Activated CD4-positive, CD25-positive, alpha-beta regulatory T cell treated with anti-CD3 and anti-CD28 coated beads, Interleukin-2, amount 50 U/mL, for 24 hours (primary cell): ENCODE measurements at regions not wholly inside any gene's neighbourhood (a gene's known extent, or its start where the extent isn't known, plus 50 kb on each side); places are given as distances from the start of the nearest gene placed in this dataset.
A peak's percentile ranks its signal among the peaks of the same experiment; 100 is the strongest.

Experiments
- ATAC-seq, 2 donors: fragments of 150-1000 bp; cut with Tn5 transposase; one replicate each; pipeline ENCODE4 v1.10.0; 2021; ENCODE audit warnings: mild to moderate bottlenecking in 1 of 2, moderate library complexity in 1 of 2

DNA sequence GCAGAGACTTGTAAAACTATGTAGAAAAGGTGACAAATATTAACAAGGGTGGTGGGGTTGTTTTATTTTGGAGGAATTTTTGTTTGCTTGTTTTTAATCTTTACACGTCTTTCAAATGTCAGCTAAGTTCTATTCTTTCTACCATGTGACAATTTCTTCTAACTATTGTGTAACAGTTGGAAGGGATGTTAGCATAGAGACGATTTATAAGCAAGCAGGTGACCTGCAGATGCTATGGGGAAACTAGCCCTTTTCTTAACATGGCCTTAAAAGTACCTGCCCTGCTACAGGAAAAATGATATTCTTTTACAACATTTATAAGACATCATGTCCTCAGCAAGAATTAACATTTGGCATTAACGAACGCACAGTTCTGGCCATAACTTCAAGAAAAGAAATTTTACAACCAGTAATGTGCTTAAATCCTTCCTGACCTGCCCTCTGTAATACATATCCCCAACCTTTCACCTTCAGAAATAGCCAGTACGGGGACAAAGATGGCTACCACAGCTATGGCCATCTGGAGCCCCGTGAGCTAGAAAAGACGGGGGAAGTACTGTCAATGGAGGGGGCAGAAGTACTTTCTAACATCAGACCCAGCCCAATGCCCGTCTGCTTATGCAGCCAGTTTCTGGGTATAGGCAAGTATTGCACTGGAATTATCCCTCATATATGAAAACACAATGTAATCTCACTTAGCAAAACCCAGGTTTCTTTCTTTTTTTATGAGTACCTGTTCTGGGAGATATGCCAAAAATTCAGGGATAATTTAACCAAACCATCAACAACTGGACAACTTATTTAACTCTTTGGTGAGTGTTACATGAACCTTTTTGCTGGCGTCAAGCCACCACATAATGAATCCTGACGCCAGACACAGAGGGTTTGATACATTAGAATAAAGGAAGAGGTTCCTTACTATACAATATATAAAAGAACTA, 67.7 kb upstream of the NR2F2 start:
- ATAC-seq = no peak

- no peak for ATAC-seq
These were observed 66.1 kb upstream of the NR2F2 start for GRCh38 chr15:96264351-96264798.

- no peak for ATAC-seq
These were observed 65.5 kb upstream of the NR2F2 start for GRCh38 chr15:96264801-96265515.

GRCh38 chr15:96266456-96266855, 64.0 kb upstream of the NR2F2 start:
- ATAC-seq = no peak

DNA sequence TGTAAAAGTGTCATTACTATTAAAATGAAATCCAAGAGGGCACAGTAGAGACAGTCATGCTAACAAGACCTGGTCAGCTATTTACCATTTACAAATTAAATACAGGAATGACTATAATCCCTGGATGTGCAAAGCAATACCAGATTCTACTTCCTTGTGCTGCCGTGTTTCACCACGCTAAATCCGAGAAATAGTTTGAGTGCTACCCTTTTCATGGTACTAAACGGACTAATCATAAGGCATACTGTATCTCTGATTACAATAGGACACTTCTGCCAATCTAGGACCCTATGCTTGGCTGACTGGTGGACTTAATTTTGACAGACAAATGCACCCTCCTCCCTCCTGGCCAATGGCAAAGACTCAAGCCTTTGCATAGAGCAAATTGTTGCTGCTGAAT, 63.0 kb upstream of the NR2F2 start:
- ATAC-seq = no peak

DNA sequence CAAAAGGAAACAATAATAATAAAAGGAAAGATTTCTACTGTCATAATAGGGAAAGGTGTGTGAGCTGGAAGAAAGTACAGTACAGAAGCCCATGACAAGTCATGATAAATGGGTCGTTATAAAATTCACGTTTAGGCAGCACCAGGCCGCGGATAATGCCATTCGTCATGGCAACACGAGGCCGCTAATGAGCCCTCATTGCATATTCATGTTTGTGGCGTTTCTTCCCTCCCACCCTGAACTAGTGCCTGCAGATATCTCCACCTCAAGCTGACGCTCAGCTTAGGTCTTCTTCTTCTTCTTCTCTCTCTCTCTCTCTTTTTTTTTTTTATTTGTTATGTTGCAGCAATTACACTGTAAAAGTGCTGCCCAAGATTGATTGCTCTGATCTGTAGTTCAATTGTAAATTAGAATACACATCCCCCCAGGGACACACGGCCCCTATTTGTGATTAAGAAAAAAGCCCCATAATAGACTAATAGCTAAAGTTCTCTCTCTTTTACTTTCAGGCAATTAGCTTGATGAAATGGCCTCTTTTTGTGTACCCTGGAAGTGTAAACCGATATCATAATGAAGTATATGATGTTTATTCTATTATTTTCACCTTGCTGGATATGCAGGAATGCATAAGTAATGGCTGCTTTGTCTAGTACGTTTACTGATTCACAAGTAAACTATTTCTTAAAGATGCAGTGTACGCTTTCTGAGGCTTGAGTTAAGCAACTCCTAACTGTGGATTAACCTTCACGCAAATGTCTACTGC, 61.9 kb upstream of the NR2F2 start:
- no peak for ATAC-seq

DNA sequence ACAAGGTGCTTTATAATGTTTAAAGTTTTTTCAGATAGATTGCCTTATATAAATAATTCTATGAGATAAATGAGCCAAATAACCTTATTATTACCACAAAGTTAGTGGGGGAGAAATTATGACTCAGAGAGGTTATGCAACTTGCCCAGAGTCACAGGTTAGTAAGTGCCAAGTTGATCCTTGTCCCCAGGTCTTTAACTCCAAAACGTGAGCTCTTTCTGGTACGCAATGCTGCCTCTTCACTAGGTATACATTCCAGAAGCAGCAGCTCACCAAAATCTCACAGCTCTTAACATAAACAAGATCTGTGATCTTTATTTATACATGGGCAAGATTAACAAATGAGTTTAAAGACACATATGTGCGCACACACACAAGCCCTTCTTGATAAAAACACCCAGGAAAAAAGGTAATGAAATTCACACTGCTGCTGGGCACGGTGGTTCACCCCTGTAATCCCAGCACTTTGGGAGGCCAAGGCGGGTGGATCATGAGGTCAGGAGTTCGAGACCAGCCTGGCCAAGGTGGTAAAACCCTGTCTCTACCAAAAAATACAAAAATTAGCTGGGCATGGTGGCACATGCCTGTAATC, 59.8 kb upstream of the NR2F2 start:
- ATAC-seq = no peak

DNA sequence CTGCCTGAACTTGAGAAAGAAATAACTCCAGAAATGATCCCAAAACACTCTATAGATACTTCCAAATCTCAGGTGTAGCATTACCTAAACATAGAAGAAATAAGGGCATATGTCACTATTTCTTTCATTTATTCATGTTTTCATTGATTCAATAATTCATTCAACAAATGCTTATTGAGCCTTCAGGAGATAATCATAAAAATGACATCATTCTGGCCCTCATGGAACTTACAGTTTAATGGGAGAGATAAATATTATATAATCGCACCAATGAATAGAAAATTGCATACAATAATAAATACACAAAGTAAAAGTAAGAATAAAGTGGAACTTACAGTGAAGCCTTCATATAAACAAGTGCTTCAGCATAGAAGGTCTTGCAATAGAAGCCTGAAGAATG, 58.1 kb upstream of the NR2F2 start:
- ATAC-seq = no peak

- peak; percentile 44 to 51 for ATAC-seq
These were observed 57.0 kb upstream of the NR2F2 start for GRCh38 chr15:96273317-96274086.

DNA sequence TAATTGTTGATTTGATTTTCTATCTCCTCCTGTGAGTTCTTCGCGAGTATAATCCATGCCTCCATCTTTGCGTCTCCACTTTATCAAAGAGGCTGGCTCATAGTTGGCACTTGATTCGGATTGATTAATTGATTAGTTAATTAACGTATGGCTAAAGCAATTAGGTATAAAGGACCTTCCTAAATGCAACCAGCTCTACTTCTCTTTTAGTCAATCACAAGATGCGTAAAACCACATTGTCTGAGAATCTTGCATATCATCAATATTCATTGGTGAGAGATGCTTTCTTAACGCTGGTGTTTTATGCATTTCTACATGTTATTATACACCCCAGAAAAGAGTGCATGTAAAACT, 56.4 kb upstream of the NR2F2 start:
- ATAC-seq = no peak

- no peak for ATAC-seq
These were observed 55.8 kb upstream of the NR2F2 start for GRCh38 chr15:96274698-96275097.

GRCh38 chr15:96276438-96277210, 53.9 kb upstream of the NR2F2 start:
- no peak for ATAC-seq
